ENCODE measurements at regions not wholly inside any gene's neighbourhood (a gene's known extent, or its start where the extent isn't known, plus 50 kb on each side); places are given as distances from the start of the nearest gene placed in this dataset.

- H3K4me1 ChIP-seq = no peaks in the 10 kb centered on the region
- no peak overlapping the region for H3K27ac ChIP-seq (replicated peaks)
- DNase-seq = no peak
- no peak overlapping the region for H3K4me3 ChIP-seq
- no peaks in the 10 kb centered on the region for H3K9me3 ChIP-seq (replicated peaks)
- intact Hi-C loops (cut with micrococcal nuclease) = no loop called here
- peaks cover 5% of the 10 kb centered on the region for H3K27me3 ChIP-seq (ENCODE audit: low read depth)
- H3K36me3 ChIP-seq = no peaks in the 10 kb centered on the region
- TF ChIP-seq, protein P1, sequence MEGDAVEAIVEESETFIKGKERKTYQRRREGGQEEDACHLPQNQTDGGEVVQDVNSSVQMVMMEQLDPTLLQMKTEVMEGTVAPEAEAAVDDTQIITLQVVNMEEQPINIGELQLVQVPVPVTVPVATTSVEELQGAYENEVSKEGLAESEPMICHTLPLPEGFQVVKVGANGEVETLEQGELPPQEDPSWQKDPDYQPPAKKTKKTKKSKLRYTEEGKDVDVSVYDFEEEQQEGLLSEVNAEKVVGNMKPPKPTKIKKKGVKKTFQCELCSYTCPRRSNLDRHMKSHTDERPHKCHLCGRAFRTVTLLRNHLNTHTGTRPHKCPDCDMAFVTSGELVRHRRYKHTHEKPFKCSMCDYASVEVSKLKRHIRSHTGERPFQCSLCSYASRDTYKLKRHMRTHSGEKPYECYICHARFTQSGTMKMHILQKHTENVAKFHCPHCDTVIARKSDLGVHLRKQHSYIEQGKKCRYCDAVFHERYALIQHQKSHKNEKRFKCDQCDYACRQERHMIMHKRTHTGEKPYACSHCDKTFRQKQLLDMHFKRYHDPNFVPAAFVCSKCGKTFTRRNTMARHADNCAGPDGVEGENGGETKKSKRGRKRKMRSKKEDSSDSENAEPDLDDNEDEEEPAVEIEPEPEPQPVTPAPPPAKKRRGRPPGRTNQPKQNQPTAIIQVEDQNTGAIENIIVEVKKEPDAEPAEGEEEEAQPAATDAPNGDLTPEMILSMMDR (IDR thresholded peaks at IDR 0.05; ENCODE audit: borderline replicate concordance) = no peak
Measured at GRCh38 chr13:106152047-106152446, 383.4 kb downstream of the EFNB2 start.

GRCh38 chr13:106151056-106151699 is 384.3 kb downstream of the EFNB2 start:
- intact Hi-C loops (cut with micrococcal nuclease) = no loop called here
- peaks cover 5% of the 10 kb centered on the region for H3K27me3 ChIP-seq (ENCODE audit: low read depth)
- no peaks in the 10 kb centered on the region for H3K4me1 ChIP-seq
- no peaks in the 10 kb centered on the region for H3K9me3 ChIP-seq (replicated peaks)
- no peak for DNase-seq
- no peak overlapping the region for H3K27ac ChIP-seq (replicated peaks)
- H3K4me3 ChIP-seq = no peak overlapping the region
- H3K36me3 ChIP-seq = no peaks in the 10 kb centered on the region
- TF ChIP-seq, protein P1 (IDR thresholded peaks at IDR 0.05; ENCODE audit: borderline replicate concordance) = no peak

DNA sequence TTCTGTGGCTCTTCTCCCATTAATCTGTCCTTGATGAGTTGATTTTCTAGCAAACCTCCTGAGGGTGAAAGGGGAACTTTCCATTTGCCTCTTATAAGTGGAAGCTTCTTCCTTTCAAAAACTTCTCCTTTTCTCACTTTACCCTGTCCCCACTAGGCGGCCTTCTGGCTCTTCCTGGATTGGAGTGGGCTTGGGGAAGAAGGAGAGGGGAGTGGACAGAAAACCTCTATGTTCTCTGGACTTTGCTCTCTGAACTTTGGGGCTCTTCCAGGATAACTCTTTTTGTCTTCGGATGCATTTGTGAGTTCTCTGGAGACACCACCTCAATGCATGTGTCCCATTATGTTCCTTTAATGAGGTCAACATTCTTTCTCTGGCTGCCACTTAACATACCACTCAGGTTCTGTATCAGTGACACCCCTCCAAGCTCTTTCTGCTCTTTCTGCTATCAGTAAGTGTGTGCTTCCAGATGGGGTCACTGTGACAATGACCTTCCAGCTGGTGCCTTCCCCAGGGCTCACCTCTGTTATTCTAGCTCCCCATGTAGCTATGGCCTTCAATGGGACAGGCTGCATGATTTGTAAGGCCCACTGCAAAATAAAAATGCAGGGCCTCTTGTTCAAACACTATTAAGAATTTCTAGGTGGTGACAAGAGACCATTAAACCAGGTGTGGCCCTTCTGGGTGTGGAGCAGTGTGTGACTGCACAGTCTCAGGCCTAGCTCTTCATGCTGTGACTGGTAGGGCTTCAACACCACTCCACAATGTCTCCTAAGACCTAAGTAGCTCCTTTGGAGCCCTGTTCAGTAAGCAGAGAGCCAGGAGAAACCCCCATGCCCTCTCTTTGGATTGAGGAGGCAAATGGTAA is 389.2 kb downstream of the EFNB2 start:
- Histone ChIP-seq H3K4me3 (no peak overlapping the region), H3K27me3 (ENCODE audit: low read depth) (no peaks in the 10 kb centered on the region), H3K9me3 (replicated peaks) (no peaks in the 10 kb centered on the region), H3K27ac (replicated peaks) (no peak overlapping the region), H3K36me3 (no peaks in the 10 kb centered on the region), H3K4me1 (no peaks in the 10 kb centered on the region)
- intact Hi-C loops (cut with micrococcal nuclease) = no loop called here
- DNase-seq = no peak
- TF ChIP-seq, protein P1 (IDR thresholded peaks at IDR 0.05; ENCODE audit: borderline replicate concordance) = no peak

DNA sequence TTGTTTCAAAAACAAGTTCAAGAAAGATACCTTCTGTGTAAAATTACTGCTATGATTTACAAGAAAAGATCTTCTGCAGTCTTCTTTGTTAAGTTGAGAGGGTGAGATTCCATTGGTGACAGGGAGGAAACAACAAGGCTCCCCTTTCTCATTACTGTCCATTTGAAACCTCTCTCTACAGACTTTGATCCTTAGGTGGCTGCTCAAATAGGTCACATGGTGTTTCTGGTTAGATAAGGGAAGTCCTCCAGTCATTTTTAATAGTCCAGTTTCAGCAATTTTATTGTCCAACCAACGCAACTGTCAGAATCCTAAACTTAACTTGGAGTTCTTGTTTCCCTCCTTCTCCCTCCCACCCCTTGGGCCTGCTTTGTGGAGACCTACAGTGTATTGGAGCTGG is 390.4 kb downstream of the EFNB2 start:
- Histone ChIP-seq H3K27ac (replicated peaks) (no peak overlapping the region), H3K4me3 (no peak overlapping the region), H3K36me3 (no peaks in the 10 kb centered on the region), H3K9me3 (replicated peaks) (no peaks in the 10 kb centered on the region), H3K4me1 (no peaks in the 10 kb centered on the region), H3K27me3 (ENCODE audit: low read depth) (no peaks in the 10 kb centered on the region)
- TF ChIP-seq, protein P1 (IDR thresholded peaks at IDR 0.05; ENCODE audit: borderline replicate concordance) = no peak
- intact Hi-C loops (cut with micrococcal nuclease) = no loop called here
- DNase-seq = no peak

DNA sequence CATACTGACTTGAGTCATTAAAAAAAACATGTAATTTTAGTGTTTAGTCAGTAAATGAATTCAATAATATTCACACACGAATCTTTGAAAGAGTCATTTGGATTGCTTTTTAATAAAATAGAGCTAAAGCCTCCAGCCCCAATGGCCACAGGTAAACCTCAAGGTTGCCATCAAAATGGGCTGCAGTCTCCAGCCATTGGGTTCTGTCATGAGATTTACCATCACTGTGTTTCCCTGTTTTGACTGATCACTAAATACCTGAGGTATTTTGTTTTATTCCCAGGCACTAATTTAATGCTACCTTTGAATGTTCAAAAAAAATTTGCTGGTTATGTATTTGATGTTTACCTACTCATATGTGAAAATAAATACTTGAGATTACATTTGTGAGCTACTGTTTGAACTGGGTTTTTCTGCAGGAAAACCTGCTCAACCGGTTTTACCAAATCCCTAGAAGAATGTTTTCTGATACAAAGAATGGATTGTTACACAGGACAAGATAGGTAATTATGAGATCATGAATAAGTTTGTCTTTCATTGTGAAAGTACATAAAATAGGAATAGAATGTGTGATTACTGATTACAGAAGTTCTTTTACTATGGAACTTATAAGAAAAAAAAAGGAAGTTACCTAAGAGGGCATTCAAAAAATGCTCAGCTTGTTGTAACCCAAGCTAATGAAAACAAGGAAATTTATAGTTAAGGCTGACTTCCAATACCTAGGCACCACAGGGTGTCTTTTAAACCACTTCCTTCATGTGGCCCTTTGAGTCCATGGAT is 391.3 kb downstream of the EFNB2 start:
- Histone ChIP-seq H3K27ac (replicated peaks) (no peak overlapping the region), H3K36me3 (no peaks in the 10 kb centered on the region), H3K27me3 (ENCODE audit: low read depth) (no peaks in the 10 kb centered on the region), H3K9me3 (replicated peaks) (no peaks in the 10 kb centered on the region), H3K4me1 (no peaks in the 10 kb centered on the region), H3K4me3 (no peak overlapping the region)
- intact Hi-C loops (cut with micrococcal nuclease) = no loop called here
- DNase-seq = no peak
- TF ChIP-seq, protein P1 (IDR thresholded peaks at IDR 0.05; ENCODE audit: borderline replicate concordance) = no peak
